Ishikawa (cell line): ENCODE measurements at regions not wholly inside any gene's neighbourhood (a gene's known extent, or its start where the extent isn't known, plus 50 kb on each side); places are given as distances from the start of the nearest gene placed in this dataset.

Experiments used
- CEBPB ChIP-seq: IDR thresholded peaks from 2 replicates; pipeline ENCODE4 v1.6.1; 2012
- CREB1 ChIP-seq: IDR thresholded peaks from 2 replicates; pipeline ENCODE4 v1.6.1; 2012; ENCODE audit warnings: low read depth
- EGR1 ChIP-seq: IDR thresholded peaks from 2 replicates; pipeline ENCODE4 v1.6.1; 2012
- FOXM1 ChIP-seq: IDR thresholded peaks from 2 replicates; pipeline ENCODE4 v1.6.1; 2012; ENCODE audit warnings: low read depth, borderline replicate concordance
- NFIC ChIP-seq: IDR thresholded peaks from 2 replicates; pipeline ENCODE4 v1.6.1; 2012
- RAD21 ChIP-seq: IDR thresholded peaks from 2 replicates; pipeline ENCODE4 v1.6.1; 2012; ENCODE audit warnings: low read depth
- REST ChIP-seq: IDR thresholded peaks from 2 replicates; pipeline ENCODE4 v1.6.1; 2012; ENCODE audit warnings: low read depth, mild to moderate bottlenecking
- TAF1 ChIP-seq: IDR thresholded peaks from 2 replicates; pipeline ENCODE4 v1.6.1; 2012; ENCODE audit warnings: low read depth, mild to moderate bottlenecking
- TCF12 ChIP-seq: IDR thresholded peaks from 2 replicates; pipeline ENCODE4 v1.6.1; 2012; ENCODE audit warnings: low read depth
- TEAD4 ChIP-seq: IDR thresholded peaks from 2 replicates; pipeline ENCODE4 v1.6.1; 2012
- USF1 ChIP-seq: IDR thresholded peaks from 2 replicates; pipeline ENCODE4 v1.6.1; 2012
- YY1 ChIP-seq: IDR thresholded peaks from 2 replicates; pipeline ENCODE4 v1.6.1; 2012; ENCODE audit warnings: low read depth
- ZBTB7A ChIP-seq: IDR thresholded peaks from 2 replicates; pipeline ENCODE4 v1.6.1; 2012; ENCODE audit warnings: low read depth
- TF ChIP-seq, protein P1 (sequence below): IDR thresholded peaks from 2 replicates; pipeline ENCODE4 v1.6.1; 2012

DNA sequence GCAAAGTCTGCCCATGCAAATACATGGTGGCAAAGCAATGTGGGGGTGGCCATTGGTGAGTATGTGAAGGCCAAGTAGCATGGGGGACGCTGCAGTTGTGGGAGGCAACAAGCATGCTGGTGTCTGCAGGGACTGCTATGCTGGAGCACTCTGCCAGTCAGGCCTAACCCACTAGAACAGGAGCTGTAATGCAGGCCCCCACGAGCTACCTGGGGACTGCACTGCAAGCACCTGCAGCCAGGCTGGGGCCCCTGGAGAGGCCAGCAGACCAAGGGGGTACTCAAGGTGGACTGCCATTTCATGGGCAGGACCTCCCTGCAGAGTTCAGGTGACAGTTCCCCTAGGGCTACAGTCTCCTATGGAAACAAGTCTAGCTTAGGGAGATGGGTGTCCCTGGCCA, 183.8 kb upstream of the PDE4D start:
- no peak for TF ChIP-seq TEAD4
- TF ChIP-seq YY1: no peak
- TF ChIP-seq EGR1: no peak
- TF ChIP-seq, protein P1, sequence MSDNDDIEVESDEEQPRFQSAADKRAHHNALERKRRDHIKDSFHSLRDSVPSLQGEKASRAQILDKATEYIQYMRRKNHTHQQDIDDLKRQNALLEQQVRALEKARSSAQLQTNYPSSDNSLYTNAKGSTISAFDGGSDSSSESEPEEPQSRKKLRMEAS: no peak
- TF ChIP-seq NFIC: no peak
- TF ChIP-seq ZBTB7A: no peak
- TF ChIP-seq TAF1: no peak
- no peak for TF ChIP-seq USF1
- no peak for TF ChIP-seq REST
- TF ChIP-seq CEBPB: no peak
- no peak for TF ChIP-seq FOXM1
- no peak for TF ChIP-seq CREB1
- no peak for TF ChIP-seq TCF12

DNA sequence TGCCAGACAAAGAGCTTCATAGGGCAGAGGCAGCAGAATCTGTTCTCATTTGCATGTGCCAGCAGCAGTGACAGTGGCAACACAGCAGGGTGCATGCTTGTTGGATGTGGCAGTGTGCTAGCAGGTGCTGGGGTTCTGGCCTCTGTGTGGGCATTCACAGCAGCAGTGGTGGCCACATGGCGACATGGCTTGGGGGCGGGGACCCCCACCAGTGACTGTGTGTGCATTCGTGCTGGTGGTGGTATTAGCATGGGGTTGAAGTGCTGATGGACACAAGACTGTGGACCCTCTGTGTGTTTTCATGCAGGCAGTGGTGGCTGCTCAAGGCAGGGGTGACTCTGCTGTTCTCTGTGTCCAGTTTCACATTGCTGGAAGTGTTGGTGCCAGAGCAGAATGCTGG, 183.2 kb upstream of the PDE4D start:
- TF ChIP-seq TCF12: no peak
- TF ChIP-seq USF1: no peak
- no peak for TF ChIP-seq YY1
- no peak for TF ChIP-seq TAF1
- TF ChIP-seq NFIC: no peak
- TF ChIP-seq CEBPB: no peak
- TF ChIP-seq RAD21: no peak
- TF ChIP-seq FOXM1: no peak
- no peak for TF ChIP-seq REST
- no peak for TF ChIP-seq EGR1

DNA sequence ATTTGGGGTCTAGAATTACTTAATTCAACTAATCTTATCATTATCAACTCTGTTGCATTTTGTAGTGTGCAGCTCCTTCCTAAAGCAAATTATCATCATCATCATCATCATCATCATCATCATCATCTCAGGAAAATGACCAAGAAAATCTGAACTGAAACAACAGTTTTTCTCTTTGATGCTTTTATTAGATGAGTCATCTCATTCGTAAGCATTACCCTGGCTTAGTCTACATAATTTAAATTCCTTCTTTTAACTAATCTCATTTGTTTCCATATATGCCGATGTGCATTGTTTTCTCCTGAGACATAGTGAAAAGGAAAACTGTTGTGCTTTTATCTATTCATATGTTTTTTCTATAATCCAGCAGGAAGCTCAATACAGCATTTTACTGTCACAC, 173.0 kb upstream of the PDE4D start:
- TF ChIP-seq NFIC: no peak
- no peak for TF ChIP-seq RAD21
- TF ChIP-seq ZBTB7A: no peak
- TF ChIP-seq EGR1: no peak

DNA sequence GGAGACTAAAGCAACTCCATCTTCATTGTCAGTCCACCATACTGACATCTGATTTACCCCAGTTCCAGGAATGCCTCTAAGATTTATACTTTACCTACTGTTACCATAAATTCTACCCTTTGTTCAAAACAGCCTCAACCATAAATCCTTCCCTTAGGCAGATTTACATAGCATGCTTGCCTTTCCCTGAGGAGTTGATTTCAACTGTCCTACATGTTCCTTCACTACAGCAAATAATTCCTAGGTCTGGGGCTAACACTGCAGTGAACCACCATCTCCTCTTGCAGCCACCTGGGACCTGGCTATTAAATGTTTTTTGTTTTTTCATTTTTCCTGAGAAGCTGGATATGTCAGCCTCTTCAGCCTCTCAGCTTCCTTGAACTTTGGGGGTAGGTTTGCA, 166.9 kb upstream of the PDE4D start:
- TF ChIP-seq USF1 (no peak), REST (no peak), CREB1 (no peak), TCF12 (no peak), NFIC (no peak), TAF1 (no peak), EGR1 (no peak)
- TF ChIP-seq, protein P1: no peak

- TF ChIP-seq CREB1: no peak
- no peak for TF ChIP-seq USF1
- TF ChIP-seq RAD21: no peak
- TF ChIP-seq, protein P1: no peak
- no peak for TF ChIP-seq CEBPB
- no peak for TF ChIP-seq TCF12
- TF ChIP-seq TEAD4: no peak
- no peak for TF ChIP-seq YY1
Measured at GRCh38 chr5:60056191-60056590, 162.7 kb upstream of the PDE4D start.
